Panc1 (cell line): ENCODE measurements at regions not wholly inside any gene's neighbourhood (a gene's known extent, or its start where the extent isn't known, plus 50 kb on each side); places are given as distances from the start of the nearest gene placed in this dataset.

ENCODE experiments used
- ATAC-seq: fragments of 200-7000 bp; cut with Tn5 transposase; 2 replicates; pipeline ENCODE4 v1.9.1; 2020; ENCODE audit warnings: mild to moderate bottlenecking, moderate library complexity
- BruUV-seq: library from RNA; stranded (reverse); fragments of 400-500 nt; replicated peaks from 2 replicates; lab custom pipeline; 2021; lab: Mats Ljungman, UMichigan
- CTCF ChIA-PET: fragments of 300-600 bp; sonication (Branson Sonifier 250); formaldehyde crosslinking; loops from one replicate; lab custom pipeline; 2022; ENCODE audit warnings: antibody characterized with exemption; lab: Charles Lee
- POLR2A ChIA-PET: fragments of 300-600 bp; sonication (Branson Sonifier 250); formaldehyde crosslinking; loops from one replicate; lab custom pipeline; 2022; ENCODE audit warnings: antibody characterized with exemption; lab: Charles Lee
- DNase-seq: peaks from one replicate; pipeline ENCODE4 v3.0.0-alpha.2; 2010; ENCODE audit warnings: low read depth, low spot score
- H3K27ac ChIP-seq: 2 replicates; pipeline ENCODE4 v1.5.1; 2011; ENCODE audit warnings: mild to moderate bottlenecking, low read length, inconsistent platforms
- H3K27me3 ChIP-seq: fragments of 200-500 bp; sonication (Bioruptor generic); 2 replicates; pipeline ENCODE4 v1.6.0; 2014; ENCODE audit warnings: low read length, inconsistent platforms; ENCODE audit not compliant: control insufficient read depth, insufficient read depth
- H3K36me3 ChIP-seq: fragments of 200-500 bp; sonication (Bioruptor generic); 2 replicates; pipeline ENCODE4 v1.5.1; 2014; ENCODE audit warnings: inconsistent platforms, mild to moderate bottlenecking, low read length, moderate library complexity; ENCODE audit not compliant: control insufficient read depth, insufficient read depth
- H3K4me1 ChIP-seq: 2 replicates; pipeline ENCODE4 v1.5.1; 2011; ENCODE audit warnings: inconsistent platforms, mild to moderate bottlenecking, low read length, moderate library complexity; ENCODE audit not compliant: control insufficient read depth, insufficient read depth
- H3K4me3 ChIP-seq, 2 experiments: 2 replicates each; pipeline ENCODE4 v1.5.1; 2011 to 2012; ENCODE audit warnings: low read depth in 2 of 2, low read length in 2 of 2, mild to moderate bottlenecking in 2 of 2, inconsistent platforms in 1 of 2, moderate library complexity in 1 of 2
- H3K9me3 ChIP-seq: fragments of 200-500 bp; sonication (Bioruptor generic); 2 replicates; pipeline ENCODE4 v1.5.1; 2014; ENCODE audit warnings: low read depth, mild to moderate bottlenecking, inconsistent platforms, low read length, moderate library complexity; ENCODE audit not compliant: control insufficient read depth, insufficient read depth
- POLR2AphosphoS5 ChIP-seq: IDR thresholded peaks from 2 replicates; pipeline ENCODE4 v1.6.1; 2012; ENCODE audit warnings: mild to moderate bottlenecking, low read depth, low read length, moderate library complexity
- SIN3A ChIP-seq: IDR thresholded peaks from 2 replicates; pipeline ENCODE4 v1.6.1; 2012; ENCODE audit warnings: low read depth, mild to moderate bottlenecking, low read length, moderate library complexity, borderline replicate concordance; ENCODE audit not compliant: insufficient read depth
- TCF7L2 ChIP-seq: IDR thresholded peaks from 2 replicates; pipeline ENCODE4 v1.6.1; 2011; ENCODE audit warnings: mild to moderate bottlenecking, low read depth, low read length, inconsistent platforms
- in situ Hi-C: cut with HindIII; loops from 2 replicates; pipeline ENCODE4 v1.10.0; 2016; ENCODE audit warnings: low sequenced_read_pairs, low pct_unique_long_range_greater_than_20kb
- intact Hi-C: fragments of 100-400 bp; cut with micrococcal nuclease; formaldehyde crosslinking; loops from one replicate; pipeline ENCODE4 v1.10.0; 2022; ENCODE audit not compliant: unreplicated experiment
- TF ChIP-seq, protein P1 (sequence below), 2 experiments: IDR thresholded peaks; 2 replicates each; pipeline ENCODE4 v1.6.1; 2011 to 2012; ENCODE audit warnings: low read depth in 2 of 2, control low read depth in 1 of 2, low read length in 1 of 2, mild to moderate bottlenecking in 1 of 2, moderate library complexity in 1 of 2; ENCODE audit not compliant: insufficient read depth in 1 of 2
- TF ChIP-seq, protein P2 (sequence below): fragments of 450-650 bp; IDR thresholded peaks from 2 replicates; pipeline ENCODE4 v1.5.1; 2017; ENCODE audit warnings: mild to moderate bottlenecking

GRCh38 chrX:44621078-44621477 is 78.4 kb upstream of the FUNDC1 start:
- no peak for DNase-seq
- ATAC-seq = no peak
- TF ChIP-seq POLR2AphosphoS5 = no peak
- no peak for TF ChIP-seq TCF7L2
- TF ChIP-seq, protein P1, sequence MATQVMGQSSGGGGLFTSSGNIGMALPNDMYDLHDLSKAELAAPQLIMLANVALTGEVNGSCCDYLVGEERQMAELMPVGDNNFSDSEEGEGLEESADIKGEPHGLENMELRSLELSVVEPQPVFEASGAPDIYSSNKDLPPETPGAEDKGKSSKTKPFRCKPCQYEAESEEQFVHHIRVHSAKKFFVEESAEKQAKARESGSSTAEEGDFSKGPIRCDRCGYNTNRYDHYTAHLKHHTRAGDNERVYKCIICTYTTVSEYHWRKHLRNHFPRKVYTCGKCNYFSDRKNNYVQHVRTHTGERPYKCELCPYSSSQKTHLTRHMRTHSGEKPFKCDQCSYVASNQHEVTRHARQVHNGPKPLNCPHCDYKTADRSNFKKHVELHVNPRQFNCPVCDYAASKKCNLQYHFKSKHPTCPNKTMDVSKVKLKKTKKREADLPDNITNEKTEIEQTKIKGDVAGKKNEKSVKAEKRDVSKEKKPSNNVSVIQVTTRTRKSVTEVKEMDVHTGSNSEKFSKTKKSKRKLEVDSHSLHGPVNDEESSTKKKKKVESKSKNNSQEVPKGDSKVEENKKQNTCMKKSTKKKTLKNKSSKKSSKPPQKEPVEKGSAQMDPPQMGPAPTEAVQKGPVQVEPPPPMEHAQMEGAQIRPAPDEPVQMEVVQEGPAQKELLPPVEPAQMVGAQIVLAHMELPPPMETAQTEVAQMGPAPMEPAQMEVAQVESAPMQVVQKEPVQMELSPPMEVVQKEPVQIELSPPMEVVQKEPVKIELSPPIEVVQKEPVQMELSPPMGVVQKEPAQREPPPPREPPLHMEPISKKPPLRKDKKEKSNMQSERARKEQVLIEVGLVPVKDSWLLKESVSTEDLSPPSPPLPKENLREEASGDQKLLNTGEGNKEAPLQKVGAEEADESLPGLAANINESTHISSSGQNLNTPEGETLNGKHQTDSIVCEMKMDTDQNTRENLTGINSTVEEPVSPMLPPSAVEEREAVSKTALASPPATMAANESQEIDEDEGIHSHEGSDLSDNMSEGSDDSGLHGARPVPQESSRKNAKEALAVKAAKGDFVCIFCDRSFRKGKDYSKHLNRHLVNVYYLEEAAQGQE (IDR thresholded peaks at IDR 0.05; ENCODE audit: insufficient read depth in 1 of 2, low read depth in 2 of 2, low read length in 1 of 2) = no peak
- no peak for TF ChIP-seq SIN3A
- TF ChIP-seq, protein P2, sequence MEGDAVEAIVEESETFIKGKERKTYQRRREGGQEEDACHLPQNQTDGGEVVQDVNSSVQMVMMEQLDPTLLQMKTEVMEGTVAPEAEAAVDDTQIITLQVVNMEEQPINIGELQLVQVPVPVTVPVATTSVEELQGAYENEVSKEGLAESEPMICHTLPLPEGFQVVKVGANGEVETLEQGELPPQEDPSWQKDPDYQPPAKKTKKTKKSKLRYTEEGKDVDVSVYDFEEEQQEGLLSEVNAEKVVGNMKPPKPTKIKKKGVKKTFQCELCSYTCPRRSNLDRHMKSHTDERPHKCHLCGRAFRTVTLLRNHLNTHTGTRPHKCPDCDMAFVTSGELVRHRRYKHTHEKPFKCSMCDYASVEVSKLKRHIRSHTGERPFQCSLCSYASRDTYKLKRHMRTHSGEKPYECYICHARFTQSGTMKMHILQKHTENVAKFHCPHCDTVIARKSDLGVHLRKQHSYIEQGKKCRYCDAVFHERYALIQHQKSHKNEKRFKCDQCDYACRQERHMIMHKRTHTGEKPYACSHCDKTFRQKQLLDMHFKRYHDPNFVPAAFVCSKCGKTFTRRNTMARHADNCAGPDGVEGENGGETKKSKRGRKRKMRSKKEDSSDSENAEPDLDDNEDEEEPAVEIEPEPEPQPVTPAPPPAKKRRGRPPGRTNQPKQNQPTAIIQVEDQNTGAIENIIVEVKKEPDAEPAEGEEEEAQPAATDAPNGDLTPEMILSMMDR = no peak
- intact Hi-C loops (no loop called here), in situ Hi-C loops (no loop called here)
- Histone ChIP-seq H3K36me3 (no peaks in the 10 kb centered on the region), H3K27me3 (no peaks in the 10 kb centered on the region), H3K4me3 (no peak overlapping the region), H3K4me1 (no peaks in the 10 kb centered on the region), H3K9me3 (no peaks in the 10 kb centered on the region), H3K27ac (no peak overlapping the region)
- BruUV-seq = no TSS peak
- ChIA-PET CTCF (no interaction called here), POLR2A (no interaction called here)

- intact Hi-C loops = no loop called here
- TF ChIP-seq, protein P2 = no peak
- TF ChIP-seq POLR2AphosphoS5 = no peak
- TF ChIP-seq, protein P1 (IDR thresholded peaks at IDR 0.05; ENCODE audit: insufficient read depth in 1 of 2, low read depth in 2 of 2, low read length in 1 of 2) = no peak
- no peak for TF ChIP-seq SIN3A
- no peak for TF ChIP-seq TCF7L2
- POLR2A ChIA-PET = no interaction called here
Measured at GRCh38 chrX:44619039-44619438, 76.4 kb upstream of the FUNDC1 start.

More at GRCh38 chrX:44619039-44619438, 76.4 kb upstream of the FUNDC1 start:
- Histone ChIP-seq H3K4me1 (no peaks in the 10 kb centered on the region), H3K27me3 (no peaks in the 10 kb centered on the region), H3K27ac (no peak overlapping the region), H3K36me3 (no peaks in the 10 kb centered on the region), H3K4me3 (no peak overlapping the region), H3K9me3 (no peaks in the 10 kb centered on the region)
- in situ Hi-C loops = no loop called here
- CTCF ChIA-PET = no interaction called here
- ATAC-seq = no peak
- BruUV-seq = no TSS peak
- no peak for DNase-seq
